Lower lobe of right lung (tissue), 2 donors: ENCODE measurements at regions not wholly inside any gene's neighbourhood (a gene's known extent, or its start where the extent isn't known, plus 50 kb on each side); places are given as distances from the start of the nearest gene placed in this dataset.
A peak's percentile ranks its signal among the peaks of the same experiment; 100 is the strongest.

Experiments used
- ATAC-seq, 2 donors: fragments of 200-7000 bp; cut with Tn5 transposase; one replicate each; pipeline ENCODE4 v1.9.1; 2020 to 2022; ENCODE audit warnings: mild to moderate bottlenecking in 2 of 2, moderate library complexity in 2 of 2
- DNase-seq: peaks from one replicate; pipeline ENCODE4 v3.0.0-alpha.2; 2020
- H3K27ac ChIP-seq: fragments of 200-600 bp; one replicate; pipeline ENCODE4 v1.8.0; 2022
- H3K27me3 ChIP-seq: fragments of 200-600 bp; one replicate; pipeline ENCODE4 v1.8.0; 2022; ENCODE audit warnings: low read depth
- H3K36me3 ChIP-seq: fragments of 200-600 bp; one replicate; pipeline ENCODE4 v1.8.0; 2022; ENCODE audit warnings: mild to moderate bottlenecking
- H3K4me1 ChIP-seq: fragments of 200-600 bp; one replicate; pipeline ENCODE4 v1.8.0; 2022
- H3K4me3 ChIP-seq: fragments of 200-600 bp; one replicate; pipeline ENCODE4 v1.8.0; 2022; ENCODE audit warnings: mild to moderate bottlenecking
- H3K9me3 ChIP-seq: fragments of 200-600 bp; one replicate; pipeline ENCODE4 v1.8.0; 2022
- CTCF ChIP-seq: fragments of 200-600 bp; IDR thresholded peaks from one replicate; pipeline ENCODE4 v1.8.0; 2022; ENCODE audit warnings: antibody characterized with exemption, mild to moderate bottlenecking
- intact Hi-C: fragments of 100-400 bp; cut with DNase I; formaldehyde crosslinking; loops from one replicate; pipeline ENCODE4 v1.11.0; 2022
- donor health status: DM: no; HTN: yes; CAD: no; lungs with severe emphysema.

DNA sequence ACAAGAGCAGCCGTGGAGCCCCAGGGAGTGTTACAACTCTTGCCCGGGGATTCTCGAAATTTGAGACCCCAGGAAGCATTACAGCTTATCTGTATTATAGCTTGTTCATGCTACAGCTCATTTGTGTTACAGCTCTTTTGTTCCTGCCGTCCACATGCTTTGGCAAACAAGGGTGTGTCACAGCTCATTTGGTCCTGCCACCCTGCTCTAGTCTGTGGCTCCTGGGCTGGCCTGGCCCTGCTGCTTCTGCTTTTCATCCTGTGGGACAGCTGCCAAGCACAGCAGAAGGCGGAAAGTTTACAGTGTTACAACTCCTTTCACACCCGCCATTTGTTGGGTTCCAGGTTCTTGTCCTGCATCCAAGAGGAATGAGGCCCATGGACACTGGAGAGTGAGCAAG lies 685.0 kb downstream of the SLCO4C1 start:
- Histone ChIP-seq H3K27ac (no peak overlapping the region), H3K4me1 (no peaks in the 10 kb centered on the region), H3K36me3 (no peaks in the 10 kb centered on the region), H3K9me3 (no peaks in the 10 kb centered on the region), H3K27me3 (no peaks in the 10 kb centered on the region), H3K4me3 (no peak overlapping the region)
- intact Hi-C loops: no loop called here
- no peak for TF ChIP-seq CTCF
- ATAC-seq (no peak), DNase-seq (no peak)

DNA sequence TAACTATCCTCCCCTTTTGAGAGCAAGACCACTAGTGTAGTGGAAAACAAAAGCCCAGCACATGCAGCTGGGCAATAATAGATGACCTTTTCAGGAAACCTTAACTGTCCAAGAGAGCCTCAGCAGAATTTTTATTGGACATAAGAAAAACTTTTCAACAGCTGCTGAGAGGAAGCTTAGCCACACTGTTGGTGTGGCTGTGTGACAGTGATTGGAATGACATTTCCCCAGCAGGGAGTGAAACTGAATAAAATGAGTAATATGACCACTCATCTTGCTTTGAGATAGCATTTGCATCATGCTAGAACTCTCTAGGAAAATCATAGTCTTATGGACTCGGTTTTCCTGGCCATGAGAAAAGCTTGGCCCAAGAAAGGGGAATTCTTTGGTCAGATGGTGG lies 687.8 kb downstream of the SLCO4C1 start:
- no peaks in the 10 kb centered on the region for H3K4me1 ChIP-seq
- H3K9me3 ChIP-seq: no peaks in the 10 kb centered on the region
- no peak overlapping the region for H3K27ac ChIP-seq
- DNase-seq: no peak
- no peaks in the 10 kb centered on the region for H3K27me3 ChIP-seq
- H3K36me3 ChIP-seq: no peaks in the 10 kb centered on the region
- TF ChIP-seq CTCF: no peak
- no peak overlapping the region for H3K4me3 ChIP-seq
- no peak for ATAC-seq
- intact Hi-C loops: no loop called here

DNA sequence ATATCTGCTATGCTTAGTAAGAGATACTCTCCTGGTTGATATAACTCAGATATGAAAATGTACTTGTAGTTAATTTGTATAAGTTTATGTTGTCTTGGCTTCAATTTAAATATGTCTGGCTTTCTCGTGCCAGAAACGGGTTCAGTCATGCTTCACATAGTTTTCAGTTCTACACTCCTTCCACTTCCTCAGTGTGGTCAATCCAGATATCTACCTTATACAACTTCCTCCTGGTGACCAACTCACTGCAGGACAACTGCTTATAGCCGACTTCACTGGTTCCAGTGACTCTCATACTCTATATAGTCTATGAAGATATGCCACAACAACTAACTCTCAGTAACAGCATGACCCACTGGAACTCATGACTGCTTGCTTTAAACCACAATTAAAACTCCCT lies 690.4 kb downstream of the SLCO4C1 start:
- no peak overlapping the region for H3K4me3 ChIP-seq
- TF ChIP-seq CTCF: no peak
- no peaks in the 10 kb centered on the region for H3K9me3 ChIP-seq
- H3K4me1 ChIP-seq: no peaks in the 10 kb centered on the region
- no peaks in the 10 kb centered on the region for H3K36me3 ChIP-seq
- DNase-seq (no peak), ATAC-seq (no peak)
- intact Hi-C loops: no loop called here
- no peaks in the 10 kb centered on the region for H3K27me3 ChIP-seq
- no peak overlapping the region for H3K27ac ChIP-seq

- ATAC-seq: no peak
- intact Hi-C loops: no loop called here
- Histone ChIP-seq H3K27ac (no peak overlapping the region), H3K9me3 (no peaks in the 10 kb centered on the region), H3K36me3 (no peaks in the 10 kb centered on the region), H3K4me1 (no peaks in the 10 kb centered on the region), H3K4me3 (no peak overlapping the region), H3K27me3 (no peaks in the 10 kb centered on the region)
- DNase-seq: no peak
- no peak for TF ChIP-seq CTCF
These were observed 695.5 kb downstream of the SLCO4C1 start for GRCh38 chr5:101600614-101601013.

DNA sequence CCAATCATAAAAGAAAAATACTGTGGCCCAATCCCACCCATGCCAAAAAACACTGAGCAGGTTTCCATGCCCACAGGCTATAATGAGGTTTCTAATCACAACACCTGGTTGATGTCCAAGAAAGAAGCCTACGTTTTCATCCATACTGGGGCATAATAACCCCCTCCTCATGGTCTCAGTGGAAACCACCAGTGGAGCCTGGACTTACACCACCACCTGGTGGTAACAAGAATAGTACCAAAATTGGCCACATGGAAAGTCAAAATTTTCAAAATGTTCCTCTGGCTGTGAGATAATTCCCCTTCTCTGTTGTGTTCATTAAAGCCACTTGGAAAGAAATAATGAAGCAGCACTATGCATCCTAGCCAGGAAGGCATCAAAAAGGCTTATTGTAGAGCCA lies 687.3 kb upstream of the ST8SIA4 start:
- no peaks in the 10 kb centered on the region for H3K4me1 ChIP-seq
- no peak overlapping the region for H3K4me3 ChIP-seq
- intact Hi-C loops: no loop called here
- peak in 1 of 2 donors; percentile 37 for ATAC-seq
- no peak overlapping the region for H3K27ac ChIP-seq
- no peak for DNase-seq
- no peaks in the 10 kb centered on the region for H3K36me3 ChIP-seq
- peak; percentile 19 for TF ChIP-seq CTCF
- no peaks in the 10 kb centered on the region for H3K9me3 ChIP-seq
- H3K27me3 ChIP-seq: no peaks in the 10 kb centered on the region

GRCh38 chr5:101585366-101585765 lies 682.3 kb upstream of the ST8SIA4 start:
- H3K36me3 ChIP-seq: no peaks in the 10 kb centered on the region
- no peaks in the 10 kb centered on the region for H3K27me3 ChIP-seq
- intact Hi-C loops: no loop called here
- H3K9me3 ChIP-seq: no peaks in the 10 kb centered on the region
- no peak overlapping the region for H3K27ac ChIP-seq
- no peak overlapping the region for H3K4me3 ChIP-seq
- no peaks in the 10 kb centered on the region for H3K4me1 ChIP-seq
- no peak for TF ChIP-seq CTCF
- DNase-seq (no peak), ATAC-seq (no peak)
